ENCODE measurements at regions not wholly inside any gene's neighbourhood (a gene's known extent, or its start where the extent isn't known, plus 50 kb on each side); places are given as distances from the start of the nearest gene placed in this dataset.

DNA sequence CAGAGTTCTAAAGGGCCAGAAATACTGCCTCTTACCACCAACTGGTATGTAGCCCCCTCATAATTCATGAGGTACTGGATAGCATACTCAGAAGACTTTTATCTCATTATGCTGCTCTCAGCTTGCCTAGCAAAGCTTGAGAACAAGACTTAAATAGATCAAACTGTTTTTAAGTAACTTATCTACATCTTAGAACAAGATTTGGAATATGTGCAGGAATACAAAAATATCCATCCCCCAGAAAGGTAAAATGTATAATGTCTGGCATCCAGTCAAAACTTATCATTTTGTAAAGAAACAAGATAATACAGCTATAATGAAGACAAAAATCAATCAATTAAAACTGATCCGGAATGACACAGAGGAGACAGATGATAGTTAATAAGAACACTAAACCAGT, 400.4 kb upstream of the TGFBR2 start:
- no peak for DNase-seq (ENCODE audit: low read depth)

GRCh38 chr3:30221619-30222018, 384.8 kb upstream of the TGFBR2 start:
- peak; percentile 21 for DNase-seq (ENCODE audit: low read depth)

DNA sequence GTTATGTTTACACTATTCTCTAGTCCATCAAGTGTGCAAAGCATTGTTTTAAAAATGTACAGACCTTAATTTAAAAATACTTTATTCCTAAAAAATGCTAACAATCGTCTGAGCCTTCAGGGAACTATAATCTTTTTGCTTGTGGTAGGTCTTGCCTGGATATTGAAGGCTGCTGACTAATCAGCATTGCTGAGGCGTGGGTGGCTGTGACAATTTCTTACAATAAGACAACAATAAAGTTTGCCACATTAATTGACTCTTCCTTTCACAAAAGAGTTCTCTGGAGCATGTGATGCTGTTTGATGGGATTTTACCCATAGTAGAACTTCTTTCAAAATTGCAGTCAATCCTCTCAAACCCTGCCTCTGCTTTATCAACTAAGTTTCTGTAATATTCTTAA, 384.0 kb upstream of the TGFBR2 start:
- DNase-seq (ENCODE audit: low read depth): no peak

- no peak for DNase-seq (ENCODE audit: low read depth)
Observed at GRCh38 chr3:30225021-30225420, 381.4 kb upstream of the TGFBR2 start.

GRCh38 chr3:30226601-30227151, 379.7 kb upstream of the TGFBR2 start:
- DNase-seq (ENCODE audit: low read depth): no peak

GRCh38 chr3:30227571-30228301, 378.7 kb upstream of the TGFBR2 start:
- peak; percentile 45 for DNase-seq (ENCODE audit: low read depth)

DNA sequence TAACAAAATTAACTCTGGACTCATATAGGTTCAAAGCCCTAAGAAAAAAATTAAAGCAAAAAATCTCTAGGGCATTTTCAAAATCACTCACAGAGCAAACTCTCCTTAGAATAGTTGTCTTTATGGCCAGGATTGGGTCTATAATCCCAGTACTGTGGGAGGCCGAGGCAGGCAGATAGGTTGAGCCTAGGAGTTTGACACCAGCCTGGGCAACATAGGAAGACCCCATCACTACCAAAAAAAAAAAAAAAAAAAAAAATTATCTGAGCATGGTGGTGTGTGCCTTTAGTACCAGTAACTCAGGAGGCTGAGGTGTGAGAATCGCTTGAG, 378.1 kb upstream of the TGFBR2 start:
- DNase-seq (ENCODE audit: low read depth): no peak

DNA sequence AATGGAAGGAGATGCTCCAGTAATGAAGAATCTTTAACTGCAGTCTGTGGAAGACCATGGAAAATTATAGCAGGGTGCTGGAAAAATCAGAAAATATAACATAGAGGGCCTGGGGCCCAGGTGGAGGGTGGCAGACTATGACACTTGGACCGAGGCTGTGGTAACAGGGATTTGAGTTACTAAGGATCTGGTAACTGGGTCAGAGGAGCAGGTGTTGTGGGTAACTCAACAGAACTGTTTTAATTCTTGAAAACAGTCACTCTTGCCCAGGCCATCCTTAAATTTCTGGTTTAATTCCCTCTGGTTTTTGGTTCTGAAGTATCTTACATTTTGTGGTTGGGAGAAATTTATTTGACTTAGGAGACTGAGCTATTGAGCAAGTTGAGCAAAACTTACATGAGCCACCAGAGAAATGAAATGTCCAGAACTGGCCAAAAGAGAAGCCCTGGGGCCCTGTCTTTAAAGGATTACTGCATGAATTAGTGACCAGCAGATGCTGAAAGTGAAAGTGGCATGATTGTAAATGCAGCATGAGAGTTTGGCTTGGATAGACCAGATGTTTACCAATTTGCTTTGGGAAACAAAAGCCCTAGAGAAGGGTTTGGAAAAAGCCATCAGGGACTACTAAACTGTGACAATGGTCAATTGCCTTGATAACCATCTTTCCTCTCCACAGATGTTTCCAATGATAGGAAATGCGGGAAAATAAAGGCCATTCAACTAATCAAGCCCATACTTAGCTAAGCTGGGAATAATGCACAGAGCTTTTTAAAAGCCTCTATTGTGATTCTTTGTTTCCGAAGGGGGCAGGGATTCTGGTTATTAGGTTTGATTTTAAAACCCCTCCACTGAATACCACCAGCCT, 374.9 kb upstream of the TGFBR2 start:
- DNase-seq (ENCODE audit: low read depth): no peak

- peak; percentile 39 for DNase-seq (ENCODE audit: low read depth)
Observed at GRCh38 chr3:30232142-30232541, 374.3 kb upstream of the TGFBR2 start.

DNA sequence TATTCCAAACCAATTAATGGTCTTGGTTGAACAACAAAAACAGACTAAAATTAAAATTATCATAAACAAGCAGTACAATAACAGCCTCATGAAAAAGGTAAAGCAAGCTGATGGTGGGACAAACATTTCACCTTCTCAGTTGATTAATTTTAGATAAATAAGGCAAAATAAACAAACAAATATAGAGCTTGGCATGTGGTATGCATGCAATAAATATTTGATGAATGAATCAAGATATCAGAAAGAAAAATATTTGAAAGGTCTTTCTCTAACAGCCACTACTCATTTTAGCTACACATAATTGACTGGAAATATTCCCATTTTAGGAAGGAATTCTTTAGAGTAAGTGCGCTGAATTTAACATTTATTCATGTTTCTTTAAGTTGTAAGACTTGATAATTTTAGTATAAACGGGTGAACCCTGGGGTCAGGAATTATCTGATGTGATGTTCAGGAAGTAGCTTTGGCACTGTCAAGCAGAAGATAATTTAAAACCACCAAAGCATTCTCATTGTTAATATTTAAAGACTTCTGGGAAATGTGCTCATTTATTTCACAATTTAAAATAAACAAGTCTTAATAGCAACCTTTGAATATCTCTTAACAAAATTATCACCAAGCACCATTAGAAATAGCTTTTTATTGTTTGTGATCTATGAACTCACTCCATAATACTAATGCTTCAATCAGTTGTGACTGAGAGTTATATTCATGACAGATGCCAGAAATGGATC, 372.3 kb upstream of the TGFBR2 start:
- no peak for DNase-seq (ENCODE audit: low read depth)

- no peak for DNase-seq (ENCODE audit: low read depth)
Observed at GRCh38 chr3:30236011-30236410, 370.4 kb upstream of the TGFBR2 start.

DNA sequence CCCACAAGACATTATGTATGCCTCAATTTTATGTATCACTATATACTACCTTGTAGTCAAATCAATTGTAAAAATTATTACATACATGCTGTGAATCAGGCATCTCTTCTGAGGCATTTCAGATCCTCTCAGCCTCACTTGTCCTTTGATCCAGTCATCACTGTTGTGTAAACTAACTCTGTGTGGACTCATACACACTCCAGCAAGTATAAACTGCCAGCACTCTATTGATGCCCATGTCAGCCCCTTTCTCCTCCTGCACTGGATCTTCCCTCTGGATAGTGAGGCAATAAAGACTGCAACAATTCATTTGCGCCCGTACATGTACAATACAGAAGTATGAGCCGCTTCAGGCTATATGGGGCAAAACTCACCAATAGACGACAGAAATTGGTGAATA, 364.7 kb upstream of the TGFBR2 start:
- DNase-seq (ENCODE audit: low read depth): no peak

GRCh38 chr3:30245858-30246622, 360.4 kb upstream of the TGFBR2 start:
- no peak for DNase-seq (ENCODE audit: low read depth)

DNA sequence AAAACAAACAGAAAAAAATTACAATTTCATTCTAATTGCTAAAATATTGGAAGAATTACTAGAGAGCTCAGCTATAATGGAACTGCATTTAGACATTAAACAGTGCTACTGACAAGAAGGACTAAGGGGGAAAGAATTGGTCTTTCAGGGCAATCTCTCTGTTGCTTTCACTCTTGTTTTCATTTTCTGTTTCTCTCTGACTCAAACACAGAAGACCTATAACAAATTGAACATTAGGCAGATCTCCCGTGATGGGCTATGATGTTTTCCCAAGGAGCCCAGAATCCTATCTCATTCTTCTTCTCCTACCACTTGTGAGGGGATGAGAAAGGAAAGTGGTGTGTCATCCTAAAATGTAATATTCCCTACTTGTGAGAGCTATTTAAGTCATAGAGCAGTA, 358.0 kb upstream of the TGFBR2 start:
- DNase-seq (ENCODE audit: low read depth): no peak

GRCh38 chr3:30252474-30252873, 353.9 kb upstream of the TGFBR2 start:
- no peak for DNase-seq (ENCODE audit: low read depth)

- DNase-seq (ENCODE audit: low read depth): no peak
Observed at GRCh38 chr3:30253832-30254231, 352.6 kb upstream of the TGFBR2 start.

GRCh38 chr3:30256474-30256873, 349.9 kb upstream of the TGFBR2 start:
- no peak for DNase-seq (ENCODE audit: low read depth)

DNA sequence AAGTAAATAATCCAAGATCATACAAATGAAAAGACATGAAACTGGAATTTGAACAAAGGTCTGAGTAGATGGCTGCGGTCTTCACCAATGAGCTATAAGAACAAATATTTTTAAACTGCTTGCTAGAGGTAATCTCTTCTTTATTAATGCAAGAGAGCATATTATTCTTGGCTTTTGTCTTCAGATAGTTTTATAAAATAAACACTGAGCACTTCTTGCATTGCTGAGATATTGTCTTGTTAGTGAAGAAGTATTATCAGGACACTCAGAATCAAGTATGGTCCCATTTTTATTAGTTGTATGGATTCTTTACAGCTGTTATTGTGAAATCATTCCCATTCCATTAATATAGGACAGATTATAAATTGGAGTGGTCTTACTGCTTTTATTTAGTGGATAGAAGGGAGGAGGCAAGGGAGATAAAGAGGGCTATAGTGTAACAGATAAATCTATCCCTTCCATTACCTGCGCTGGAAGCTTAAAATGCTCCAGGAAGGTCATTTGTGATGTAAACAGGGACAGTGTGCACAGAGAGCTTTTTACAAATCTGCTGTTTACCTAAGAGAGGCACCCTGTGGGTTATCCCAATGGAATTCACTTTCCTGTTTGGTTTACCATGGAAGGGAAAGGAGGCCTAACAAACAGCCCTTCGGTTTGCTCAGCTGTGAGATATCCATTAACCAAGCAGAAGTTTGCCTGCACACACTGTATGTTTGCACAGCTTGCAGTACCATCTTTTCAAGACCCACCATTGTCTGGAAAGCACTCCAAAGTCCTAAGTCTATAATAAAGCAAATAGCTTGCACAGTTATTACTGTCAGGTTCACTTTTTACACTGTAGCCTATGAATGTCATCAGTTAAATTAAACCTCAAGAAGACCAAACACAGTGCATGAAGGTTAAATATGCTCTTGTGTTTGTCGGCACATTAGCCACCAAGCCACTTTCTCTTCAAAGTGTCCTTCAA, 347.7 kb upstream of the TGFBR2 start:
- DNase-seq (ENCODE audit: low read depth): no peak

DNA sequence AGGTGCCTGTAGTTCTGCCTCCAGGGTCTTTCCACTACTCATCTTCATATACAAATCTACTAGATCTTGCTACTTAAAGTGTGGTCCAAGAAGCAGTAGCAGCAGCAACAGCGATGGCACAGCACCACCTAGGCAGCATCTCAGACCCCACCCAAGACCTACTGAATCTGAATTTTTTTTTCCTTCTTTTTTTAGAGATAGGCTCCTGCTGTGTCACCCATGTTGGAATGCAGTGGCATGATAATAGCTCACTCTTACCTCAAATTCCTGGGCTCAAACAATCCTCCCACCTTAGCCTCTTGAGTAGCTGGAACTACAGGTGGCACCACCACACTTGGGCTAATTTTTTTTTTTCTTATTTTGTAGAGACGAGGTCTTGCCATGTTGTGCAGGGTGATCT, 346.7 kb upstream of the TGFBR2 start:
- DNase-seq (ENCODE audit: low read depth): no peak

- no peak for DNase-seq (ENCODE audit: low read depth)
Observed at GRCh38 chr3:30260762-30261161, 345.6 kb upstream of the TGFBR2 start.

All from Daoy (cell line).